HEK293T (cell line): ENCODE measurements at regions not wholly inside any gene's neighbourhood (a gene's known extent, or its start where the extent isn't known, plus 50 kb on each side); places are given as distances from the start of the nearest gene placed in this dataset.

Experiments
- CTCF ChIA-PET: fragments of 350-600 bp; formaldehyde crosslinking; extraction: SDS; loops from one replicate; lab custom pipeline; 2021; ENCODE audit warnings: antibody characterized with exemption, inconsistent platforms; lab: Yijun Ruan, JAX
- POLR2A ChIA-PET: fragments of 350-600 bp; formaldehyde crosslinking; extraction: SDS; loops from one replicate; lab custom pipeline; 2020; ENCODE audit warnings: antibody characterized with exemption, inconsistent platforms; lab: Yijun Ruan, JAX
- DNase-seq: peaks from one replicate; pipeline ENCODE4 v3.0.0; 2012; ENCODE audit warnings: mixed read lengths; ENCODE audit errors: extremely low spot score
- ARNT ChIP-seq: fragments of 450-650 bp; IDR thresholded peaks from 2 replicates; pipeline ENCODE4 v1.6.1; 2017; ENCODE audit warnings: mild to moderate bottlenecking
- BHLHE40 ChIP-seq: fragments of 450-650 bp; IDR thresholded peaks from 2 replicates; pipeline ENCODE4 v1.6.1; 2016; ENCODE audit warnings: mild to moderate bottlenecking, moderate library complexity, borderline replicate concordance
- CTBP1 ChIP-seq: fragments of 450-650 bp; IDR thresholded peaks from 2 replicates; pipeline ENCODE4 v1.6.1; 2016; ENCODE audit warnings: borderline replicate concordance
- ELF4 ChIP-seq: fragments of 450-650 bp; IDR thresholded peaks from 2 replicates; pipeline ENCODE4 v1.6.1; 2017; ENCODE audit warnings: antibody characterized with exemption
- FOXA1 ChIP-seq: fragments of 450-650 bp; IDR thresholded peaks from 2 replicates; pipeline ENCODE4 v1.6.1; 2016; ENCODE audit warnings: mild to moderate bottlenecking
- FOXK2 ChIP-seq: fragments of 450-650 bp; IDR thresholded peaks from 2 replicates; pipeline ENCODE4 v1.6.1; 2016; ENCODE audit warnings: mild to moderate bottlenecking
- FOXM1 ChIP-seq: fragments of 450-650 bp; IDR thresholded peaks from 2 replicates; pipeline ENCODE4 v1.6.1; 2017; ENCODE audit warnings: mild to moderate bottlenecking, borderline replicate concordance
- HDGF ChIP-seq: fragments of 450-650 bp; IDR thresholded peaks from 2 replicates; pipeline ENCODE4 v1.6.1; 2017; ENCODE audit warnings: antibody characterized with exemption, borderline replicate concordance
- L3MBTL2 ChIP-seq: fragments of 450-650 bp; conservative IDR thresholded peaks from 2 replicates; pipeline ENCODE4 v1.6.1; 2016; ENCODE audit warnings: mild to moderate bottlenecking
- LEF1 ChIP-seq: fragments of 450-650 bp; IDR thresholded peaks from 2 replicates; pipeline ENCODE4 v1.6.1; 2017; ENCODE audit warnings: mild to moderate bottlenecking, borderline replicate concordance
- NFRKB ChIP-seq: fragments of 450-650 bp; IDR thresholded peaks from 2 replicates; pipeline ENCODE4 v1.6.1; 2016; ENCODE audit warnings: mild to moderate bottlenecking, moderate library complexity
- PKNOX1 ChIP-seq: fragments of 450-650 bp; IDR thresholded peaks from 2 replicates; pipeline ENCODE4 v1.6.1; 2016
- SP1 ChIP-seq: fragments of 450-650 bp; IDR thresholded peaks from 2 replicates; pipeline ENCODE4 v1.6.1; 2017
- SUZ12 ChIP-seq: fragments of 450-650 bp; IDR thresholded peaks from 2 replicates; pipeline ENCODE4 v1.6.1; 2016; ENCODE audit warnings: mild to moderate bottlenecking
- TARDBP ChIP-seq: fragments of 450-650 bp; IDR thresholded peaks from 2 replicates; pipeline ENCODE4 v1.6.1; 2016
- ZNF384 ChIP-seq: fragments of 450-650 bp; IDR thresholded peaks from 2 replicates; pipeline ENCODE4 v1.6.1; 2016

- TF ChIP-seq FOXM1, result no peak
- TF ChIP-seq SUZ12, result no peak
- no peak for TF ChIP-seq NFRKB
- ChIA-PET CTCF (no interaction called here), POLR2A (no interaction called here)
- no peak for DNase-seq
Observed at GRCh38 chr2:126748188-126748760, 92.3 kb downstream of the GYPC start.

GRCh38 chr2:126748929-126749518, 93.1 kb downstream of the GYPC start:
- no peak for DNase-seq
- POLR2A ChIA-PET, result no interaction called here
- TF ChIP-seq FOXA1 (no peak), FOXK2 (no peak), BHLHE40 (no peak), SUZ12 (no peak), ARNT (no peak), FOXM1 (no peak), NFRKB (no peak), HDGF (no peak), SP1 (no peak), LEF1 (no peak), PKNOX1 (no peak), ELF4 (no peak), TARDBP (no peak), CTBP1 (no peak), L3MBTL2 (no peak), ZNF384 (no peak)
- CTCF ChIA-PET, result no interaction called here

- POLR2A ChIA-PET, result no interaction called here
- DNase-seq, result no peak
- TF ChIP-seq FOXK2 (no peak), NFRKB (no peak), HDGF (no peak), TARDBP (no peak), LEF1 (no peak), SP1 (no peak), FOXM1 (no peak), FOXA1 (no peak), SUZ12 (no peak), ELF4 (no peak), CTBP1 (no peak), L3MBTL2 (no peak), PKNOX1 (no peak), ARNT (no peak), BHLHE40 (no peak), ZNF384 (no peak)
- CTCF ChIA-PET, result no interaction called here
Observed at GRCh38 chr2:126749537-126749936, 93.6 kb downstream of the GYPC start.

GRCh38 chr2:126750506-126750905, 94.5 kb downstream of the GYPC start:
- TF ChIP-seq SP1 (no peak), FOXA1 (no peak), TARDBP (no peak), ELF4 (no peak), BHLHE40 (no peak), LEF1 (no peak), ZNF384 (no peak), CTBP1 (no peak), NFRKB (no peak), ARNT (no peak), PKNOX1 (no peak), FOXK2 (no peak), FOXM1 (no peak), HDGF (no peak)
- ChIA-PET CTCF (no interaction called here), POLR2A (no interaction called here)
- no peak for DNase-seq

- CTCF ChIA-PET, result no interaction called here
Observed at GRCh38 chr2:126751477-126751876, 95.5 kb downstream of the GYPC start.

GRCh38 chr2:126752876-126753275, 96.9 kb downstream of the GYPC start:
- TF ChIP-seq L3MBTL2, result no peak
- TF ChIP-seq LEF1, result no peak
- no peak for TF ChIP-seq SUZ12
- no peak for TF ChIP-seq NFRKB
- no peak for TF ChIP-seq HDGF
- ChIA-PET CTCF (no interaction called here), POLR2A (no interaction called here)
- no peak for DNase-seq

More at GRCh38 chr2:126751477-126751876, 95.5 kb downstream of the GYPC start:
- DNase-seq, result no peak
- POLR2A ChIA-PET, result no interaction called here
- TF ChIP-seq CTBP1 (no peak), FOXK2 (no peak), NFRKB (no peak), ELF4 (no peak)
